GM18519 (cell line): ENCODE measurements at regions not wholly inside any gene's neighbourhood (a gene's known extent, or its start where the extent isn't known, plus 50 kb on each side); places are given as distances from the start of the nearest gene placed in this dataset.
"Not testable (repeated sequence)": the region's sequence is repeated elsewhere in the genome, so short reads cannot be mapped to it uniquely, and the experiment has no call there.

ENCODE experiments used
- ATAC-seq: cut with Tn5 transposase; IDR thresholded peaks from one replicate; pipeline ENCODE4 v1.9.1; 2021; ENCODE audit warnings: mild to moderate bottlenecking, moderate library complexity; ENCODE audit not compliant: unreplicated experiment, low FRiP score

GRCh38 chr13:111064661-111065060, 50.4 kb upstream of the ARHGEF7 start:
- ATAC-seq, result no peak

- no peak for ATAC-seq
Observed at GRCh38 chr13:111062966-111063365, 52.1 kb upstream of the ARHGEF7 start.

- no peak for ATAC-seq
Observed at GRCh38 chr13:111062305-111062704, 52.8 kb upstream of the ARHGEF7 start.

- ATAC-seq, result no peak
Observed at GRCh38 chr13:111061358-111062045, 53.6 kb upstream of the ARHGEF7 start.

GRCh38 chr13:111060237-111060919, 54.7 kb upstream of the ARHGEF7 start:
- ATAC-seq, result no peak

- ATAC-seq, result no peak
Observed at GRCh38 chr13:111058796-111059506, 56.2 kb upstream of the ARHGEF7 start.

- ATAC-seq, result not testable (repeated sequence)
Observed at GRCh38 chr13:111058339-111058738, 56.8 kb upstream of the ARHGEF7 start.

- ATAC-seq, result not testable (repeated sequence)
Observed at GRCh38 chr13:111051726-111052232, 63.3 kb upstream of the ARHGEF7 start.

- ATAC-seq, result no peak
Observed at GRCh38 chr13:111051041-111051725, 63.9 kb upstream of the ARHGEF7 start.

- no peak for ATAC-seq
Observed at GRCh38 chr13:111050539-111050879, 64.6 kb upstream of the ARHGEF7 start.

- ATAC-seq, result no peak
Observed at GRCh38 chr13:111049791-111050538, 65.1 kb upstream of the ARHGEF7 start.

GRCh38 chr13:111048387-111048786, 66.7 kb upstream of the ARHGEF7 start:
- ATAC-seq, result no peak

GRCh38 chr13:111047326-111047725, 67.8 kb upstream of the ARHGEF7 start:
- ATAC-seq, result no peak

GRCh38 chr13:111046590-111047141, 68.4 kb upstream of the ARHGEF7 start:
- peak; percentile 77 for ATAC-seq

GRCh38 chr13:111045170-111045569, 69.9 kb upstream of the ARHGEF7 start:
- no peak for ATAC-seq

- no peak for ATAC-seq
Observed at GRCh38 chr13:111044087-111044830, 70.9 kb upstream of the ARHGEF7 start.

GRCh38 chr13:111043575-111043982, 71.5 kb upstream of the ARHGEF7 start:
- no peak for ATAC-seq

GRCh38 chr13:111042661-111043226, 72.4 kb upstream of the ARHGEF7 start:
- ATAC-seq, result no peak

GRCh38 chr13:111040830-111041229, 74.3 kb upstream of the ARHGEF7 start:
- no peak for ATAC-seq
